ENCODE measurements at regions not wholly inside any gene's neighbourhood (a gene's known extent, or its start where the extent isn't known, plus 50 kb on each side); places are given as distances from the start of the nearest gene placed in this dataset.
A peak's percentile ranks its signal among the peaks of the same experiment; 100 is the strongest.

DNA sequence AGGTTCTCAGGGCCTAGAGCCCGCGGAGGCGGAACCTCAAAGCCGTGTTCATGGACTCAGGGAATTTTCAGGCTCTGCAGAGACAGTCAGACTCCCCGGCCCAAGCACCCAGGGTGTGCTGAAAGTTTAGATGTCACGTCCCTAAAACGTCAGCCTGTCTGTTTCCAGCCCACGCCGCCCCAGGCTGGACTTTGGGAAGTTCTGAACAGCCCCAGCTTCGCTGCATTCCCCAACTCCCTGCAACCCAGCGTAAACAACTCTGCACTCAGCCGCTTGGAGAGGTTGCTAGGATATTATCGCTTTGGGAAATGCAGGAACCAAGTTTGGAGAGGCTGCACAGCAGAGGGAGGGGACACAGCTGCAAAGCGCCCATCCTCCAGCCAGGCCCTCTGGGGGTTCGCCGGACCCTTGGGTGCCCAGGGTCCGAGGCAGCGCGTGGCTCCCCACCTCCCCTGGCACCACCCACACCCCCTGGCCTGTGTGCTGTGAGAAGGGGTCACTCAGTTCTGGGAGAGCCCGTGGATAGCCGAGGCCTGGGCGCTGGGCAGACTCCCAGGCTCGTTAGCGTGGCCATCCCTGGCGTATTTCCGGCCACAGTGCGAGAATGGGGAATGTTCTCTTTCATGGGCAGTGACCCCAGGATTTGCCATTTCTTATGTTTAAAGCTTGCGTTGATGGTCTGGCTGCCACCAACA is 120.5 kb upstream of the FGF3 start:
- Histone ChIP-seq H2BK5ac (ENCODE audit: low read depth, low read length, poor library complexity, severe bottlenecking) (no peak overlapping the region), H3K27me3 (ENCODE audit: control insufficient read depth in 1 of 2, insufficient read depth in 1 of 2, low read length in 2 of 2) (peaks cover 22 to 37% of the 10 kb centered on the region in 2 experiments), H2BK12ac (ENCODE audit: low read length in 2 of 2) (peak overlapping the region in 1 of 2 experiments; percentile 49), H3K27ac (ENCODE audit: low read length, poor library complexity, severe bottlenecking) (no peak overlapping the region), H3K14ac (ENCODE audit: low read length in 2 of 2) (no peak overlapping the region), H3K4me3 (ENCODE audit: insufficient read depth in 1 of 2, low read depth in 1 of 2, low read length in 2 of 2) (peak overlapping the region in 1 of 2 experiments; percentile 42), H2BK120ac (ENCODE audit: low read depth, low read length) (peak overlapping the region; percentile 89), H3K9me3 (ENCODE audit: control insufficient read depth, low read length) (no peaks in the 10 kb centered on the region), H3K4ac (ENCODE audit: low read depth in 1 of 2, low read length in 2 of 2) (no peak overlapping the region), H3K4me1 (ENCODE audit: control insufficient read depth, insufficient read depth, low read depth, low read length) (peaks cover 5% of the 10 kb centered on the region), H3K9ac (ENCODE audit: low read length) (peak overlapping the region; percentile 83), H2AFZ (ENCODE audit: low read depth, low read length) (no peak overlapping the region), H3K4me2 (ENCODE audit: low read length, poor library complexity, severe bottlenecking) (no peak overlapping the region), H2BK15ac (ENCODE audit: low read depth, poor library complexity, severe bottlenecking) (no peak overlapping the region), H3K36me3 (ENCODE audit: control insufficient read depth in 1 of 2, insufficient read depth in 2 of 2, low read depth in 1 of 2, low read length in 2 of 2) (no peaks in the 10 kb centered on the region), H3K79me1 (replicated peaks; ENCODE audit: low read length, poor library complexity, severe bottlenecking) (no peaks in the 10 kb centered on the region), H2AK5ac (ENCODE audit: low read length, severe bottlenecking) (no peak overlapping the region), H4K8ac (ENCODE audit: low read length) (peak overlapping the region; percentile 70), H4K91ac (ENCODE audit: low read length) (peak overlapping the region; percentile 67), H3K18ac (ENCODE audit: low read depth in 1 of 2, low read length in 2 of 2) (peak overlapping the region; percentile 30 to 60), H3K23ac (ENCODE audit: low read length in 2 of 2) (no peak overlapping the region)
- DNase-seq = peak; percentile 89
- WGBS = 55% methylated on average over 24 of the region's 28 CpGs

DNA sequence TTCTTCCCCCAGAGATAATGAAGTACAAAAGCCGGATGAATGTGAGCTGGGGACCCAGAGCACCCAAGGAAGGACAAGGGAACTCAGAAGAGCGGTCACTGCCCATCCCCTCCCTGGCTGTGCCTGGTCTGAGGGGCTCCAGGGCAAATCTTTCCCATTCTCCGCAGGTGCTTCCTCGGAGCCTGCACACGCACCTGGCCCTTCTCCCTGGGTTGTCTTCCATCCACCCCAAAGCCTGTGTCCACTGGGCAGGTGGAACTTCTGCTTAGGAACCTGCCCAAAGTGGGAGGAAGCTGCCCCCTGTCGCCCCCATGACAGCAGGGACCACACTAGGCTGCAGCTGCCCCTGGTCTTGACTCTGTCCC is 121.0 kb upstream of the FGF3 start:
- Histone ChIP-seq H2BK12ac (ENCODE audit: low read length in 2 of 2) (peak overlapping the region; percentile 49 to 85), H2BK120ac (ENCODE audit: low read depth, low read length) (peak overlapping the region; percentile 89), H2BK5ac (ENCODE audit: low read depth, low read length, poor library complexity, severe bottlenecking) (no peak overlapping the region), H3K14ac (ENCODE audit: low read length in 2 of 2) (no peak overlapping the region), H3K27me3 (ENCODE audit: control insufficient read depth in 1 of 2, insufficient read depth in 1 of 2, low read length in 2 of 2) (peaks cover 27 to 39% of the 10 kb centered on the region in 2 experiments), H2AK5ac (ENCODE audit: low read length, severe bottlenecking) (no peak overlapping the region), H4K8ac (ENCODE audit: low read length) (peak overlapping the region; percentile 70), H4K91ac (ENCODE audit: low read length) (peak overlapping the region; percentile 67), H3K79me1 (replicated peaks; ENCODE audit: low read length, poor library complexity, severe bottlenecking) (no peaks in the 10 kb centered on the region), H3K4me1 (ENCODE audit: control insufficient read depth, insufficient read depth, low read depth, low read length) (peaks cover 3% of the 10 kb centered on the region), H3K4me3 (ENCODE audit: insufficient read depth in 1 of 2, low read depth in 1 of 2, low read length in 2 of 2) (no peak overlapping the region), H3K9me3 (ENCODE audit: control insufficient read depth, low read length) (no peaks in the 10 kb centered on the region), H3K18ac (ENCODE audit: low read depth in 1 of 2, low read length in 2 of 2) (peak overlapping the region in 1 of 2 experiments; percentile 60), H3K36me3 (ENCODE audit: control insufficient read depth in 1 of 2, insufficient read depth in 2 of 2, low read depth in 1 of 2, low read length in 2 of 2) (no peaks in the 10 kb centered on the region), H3K23ac (ENCODE audit: low read length in 2 of 2) (no peak overlapping the region), H3K4ac (ENCODE audit: low read depth in 1 of 2, low read length in 2 of 2) (peak overlapping the region in 1 of 2 experiments; percentile 55), H3K4me2 (ENCODE audit: low read length, poor library complexity, severe bottlenecking) (no peak overlapping the region), H3K9ac (ENCODE audit: low read length) (peak overlapping the region; percentile 83), H2BK15ac (ENCODE audit: low read depth, poor library complexity, severe bottlenecking) (no peak overlapping the region), H2AFZ (ENCODE audit: low read depth, low read length) (no peak overlapping the region), H3K27ac (ENCODE audit: low read length, poor library complexity, severe bottlenecking) (no peak overlapping the region)
- DNase-seq = no peak
- WGBS = 93% methylated on average over 6 of the region's 6 CpGs

DNA sequence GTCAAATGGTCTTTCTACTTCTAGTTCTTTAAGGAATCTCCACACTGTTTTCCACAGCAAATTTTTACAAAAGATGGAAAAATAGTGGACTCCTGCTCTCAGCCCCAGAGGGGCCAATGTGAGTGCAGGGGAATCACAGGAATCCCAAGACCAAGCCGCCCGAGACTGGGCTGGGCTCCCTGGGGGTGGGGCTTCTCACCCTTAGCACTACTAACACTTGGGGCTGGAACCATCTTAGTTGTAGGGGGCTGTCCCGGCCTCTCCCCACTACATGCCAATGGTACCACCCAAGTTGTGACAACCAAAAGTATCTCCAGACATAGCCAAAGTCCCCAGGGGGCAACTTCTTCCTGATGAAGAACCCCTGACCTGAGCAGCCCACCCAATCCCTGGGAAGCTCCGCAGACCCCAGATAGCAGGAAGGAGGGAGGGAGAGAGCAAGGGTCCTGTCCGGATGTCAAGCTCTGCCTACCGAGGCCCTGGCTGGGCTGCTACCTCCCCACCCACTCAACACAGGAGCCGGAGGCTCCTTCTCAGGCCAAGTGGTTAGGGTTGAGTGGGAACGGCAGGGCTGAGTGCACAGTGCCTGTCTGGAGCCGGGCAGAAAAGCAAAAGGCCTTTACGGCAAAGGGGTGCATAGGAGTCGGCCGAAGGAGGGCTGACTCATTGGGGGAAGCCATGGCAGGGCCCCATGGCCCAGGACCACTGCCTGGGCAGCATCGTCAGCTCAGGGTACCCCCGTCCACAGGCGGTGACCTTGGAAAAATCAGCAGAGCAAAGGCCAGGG is 122.5 kb upstream of the FGF3 start:
- no peak overlapping the region for H3K23ac ChIP-seq (ENCODE audit: low read length in 2 of 2)
- no peak overlapping the region for H3K4me3 ChIP-seq (ENCODE audit: insufficient read depth in 1 of 2, low read depth in 1 of 2, low read length in 2 of 2)
- no peaks in the 10 kb centered on the region for H3K36me3 ChIP-seq (ENCODE audit: control insufficient read depth in 1 of 2, insufficient read depth in 2 of 2, low read depth in 1 of 2, low read length in 2 of 2)
- H2BK15ac ChIP-seq (ENCODE audit: low read depth, poor library complexity, severe bottlenecking) = no peak overlapping the region
- H2BK12ac ChIP-seq (ENCODE audit: low read length in 2 of 2) = no peak overlapping the region
- no peak overlapping the region for H3K9ac ChIP-seq (ENCODE audit: low read length)
- no peak overlapping the region for H3K4ac ChIP-seq (ENCODE audit: low read depth in 1 of 2, low read length in 2 of 2)
- no peak overlapping the region for H2BK120ac ChIP-seq (ENCODE audit: low read depth, low read length)
- no peak overlapping the region for H2BK5ac ChIP-seq (ENCODE audit: low read depth, low read length, poor library complexity, severe bottlenecking)
- no peaks in the 10 kb centered on the region for H3K9me3 ChIP-seq (ENCODE audit: control insufficient read depth, low read length)
- WGBS = 90% methylated on average over 13 of the region's 15 CpGs
- DNase-seq = no peak
- H3K27me3 ChIP-seq (ENCODE audit: control insufficient read depth in 1 of 2, insufficient read depth in 1 of 2, low read length in 2 of 2) = peaks cover 35 to 47% of the 10 kb centered on the region in 2 experiments
- no peak overlapping the region for H3K18ac ChIP-seq (ENCODE audit: low read depth in 1 of 2, low read length in 2 of 2)
- no peak overlapping the region for H3K14ac ChIP-seq (ENCODE audit: low read length in 2 of 2)
- no peak overlapping the region for H3K27ac ChIP-seq (ENCODE audit: low read length, poor library complexity, severe bottlenecking)
- no peak overlapping the region for H2AFZ ChIP-seq (ENCODE audit: low read depth, low read length)
- H3K4me1 ChIP-seq (ENCODE audit: control insufficient read depth, insufficient read depth, low read depth, low read length) = peaks cover 1% of the 10 kb centered on the region
- H4K91ac ChIP-seq (ENCODE audit: low read length) = no peak overlapping the region
- no peak overlapping the region for H2AK5ac ChIP-seq (ENCODE audit: low read length, severe bottlenecking)
- H4K8ac ChIP-seq (ENCODE audit: low read length) = no peak overlapping the region
- no peak overlapping the region for H3K4me2 ChIP-seq (ENCODE audit: low read length, poor library complexity, severe bottlenecking)
- H3K79me1 ChIP-seq (replicated peaks; ENCODE audit: low read length, poor library complexity, severe bottlenecking) = no peaks in the 10 kb centered on the region

DNA sequence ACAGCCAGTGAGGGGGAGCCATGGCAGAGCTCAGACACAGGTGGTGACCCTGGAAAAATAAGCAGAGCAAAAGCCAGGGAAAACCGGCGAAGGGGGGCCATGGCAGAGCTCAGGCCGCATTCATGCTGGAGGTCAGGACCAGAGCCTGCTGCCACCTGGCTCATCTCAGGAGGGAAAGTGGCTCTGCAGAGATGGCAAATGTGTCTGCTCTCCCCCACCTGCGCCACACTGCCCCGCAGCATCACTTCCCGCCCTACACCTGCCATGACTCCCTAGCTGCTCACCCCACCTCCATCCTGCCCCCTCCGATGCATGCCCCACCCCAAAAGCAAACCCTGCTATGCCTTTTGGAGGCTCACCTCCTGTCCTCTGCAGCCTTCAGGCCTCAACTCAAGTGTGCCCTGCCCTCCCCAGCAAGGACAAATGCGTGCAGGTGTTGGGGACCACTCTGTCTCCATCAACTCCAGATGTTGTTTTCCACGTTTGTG is 123.2 kb upstream of the FGF3 start:
- H4K91ac ChIP-seq (ENCODE audit: low read length) = no peak overlapping the region
- H2AK5ac ChIP-seq (ENCODE audit: low read length, severe bottlenecking) = no peak overlapping the region
- no peak overlapping the region for H2BK120ac ChIP-seq (ENCODE audit: low read depth, low read length)
- no peak overlapping the region for H2AFZ ChIP-seq (ENCODE audit: low read depth, low read length)
- no peak overlapping the region for H3K4ac ChIP-seq (ENCODE audit: low read depth in 1 of 2, low read length in 2 of 2)
- no peak overlapping the region for H3K14ac ChIP-seq (ENCODE audit: low read length in 2 of 2)
- no peak overlapping the region for H3K18ac ChIP-seq (ENCODE audit: low read depth in 1 of 2, low read length in 2 of 2)
- no peak overlapping the region for H3K4me2 ChIP-seq (ENCODE audit: low read length, poor library complexity, severe bottlenecking)
- no peaks in the 10 kb centered on the region for H3K9me3 ChIP-seq (ENCODE audit: control insufficient read depth, low read length)
- no peak overlapping the region for H2BK5ac ChIP-seq (ENCODE audit: low read depth, low read length, poor library complexity, severe bottlenecking)
- 94% methylated on average over 9 of the region's 9 CpGs for WGBS
- H3K36me3 ChIP-seq (ENCODE audit: control insufficient read depth in 1 of 2, insufficient read depth in 2 of 2, low read depth in 1 of 2, low read length in 2 of 2) = no peaks in the 10 kb centered on the region
- H3K27me3 ChIP-seq (ENCODE audit: control insufficient read depth in 1 of 2, insufficient read depth in 1 of 2, low read length in 2 of 2) = peaks cover 36 to 46% of the 10 kb centered on the region in 2 experiments
- H2BK12ac ChIP-seq (ENCODE audit: low read length in 2 of 2) = no peak overlapping the region
- no peak overlapping the region for H3K4me3 ChIP-seq (ENCODE audit: insufficient read depth in 1 of 2, low read depth in 1 of 2, low read length in 2 of 2)
- no peak overlapping the region for H3K9ac ChIP-seq (ENCODE audit: low read length)
- H4K8ac ChIP-seq (ENCODE audit: low read length) = no peak overlapping the region
- H3K79me1 ChIP-seq (replicated peaks; ENCODE audit: low read length, poor library complexity, severe bottlenecking) = no peaks in the 10 kb centered on the region
- H3K23ac ChIP-seq (ENCODE audit: low read length in 2 of 2) = no peak overlapping the region
- peaks cover 1% of the 10 kb centered on the region for H3K4me1 ChIP-seq (ENCODE audit: control insufficient read depth, insufficient read depth, low read depth, low read length)
- no peak for DNase-seq
- H2BK15ac ChIP-seq (ENCODE audit: low read depth, poor library complexity, severe bottlenecking) = no peak overlapping the region
- H3K27ac ChIP-seq (ENCODE audit: low read length, poor library complexity, severe bottlenecking) = no peak overlapping the region
